GM19328 (cell line): ENCODE measurements at regions not wholly inside any gene's neighbourhood (a gene's known extent, or its start where the extent isn't known, plus 50 kb on each side); places are given as distances from the start of the nearest gene placed in this dataset.

ENCODE experiments used
- ATAC-seq: cut with Tn5 transposase; IDR thresholded peaks from one replicate; pipeline ENCODE4 v1.9.1; 2021; ENCODE audit warnings: mild to moderate bottlenecking, moderate library complexity; ENCODE audit not compliant: unreplicated experiment

- no peak for ATAC-seq
Observed at GRCh38 chr16:61596655-61597054, 439.6 kb downstream of the CDH8 start.

GRCh38 chr16:61595605-61596004 lies 440.6 kb downstream of the CDH8 start:
- ATAC-seq = no peak

- no peak for ATAC-seq
Observed at GRCh38 chr16:61590577-61590976, 445.7 kb downstream of the CDH8 start.

- ATAC-seq = no peak
Observed at GRCh38 chr16:61587526-61587925, 448.7 kb downstream of the CDH8 start.

GRCh38 chr16:61581417-61582046 lies 454.7 kb downstream of the CDH8 start:
- no peak for ATAC-seq

GRCh38 chr16:61580579-61580978 lies 455.7 kb downstream of the CDH8 start:
- ATAC-seq = no peak

GRCh38 chr16:61579195-61579594 lies 457.0 kb downstream of the CDH8 start:
- ATAC-seq = no peak

- no peak for ATAC-seq
Observed at GRCh38 chr16:61576476-61576875, 459.8 kb downstream of the CDH8 start.

- no peak for ATAC-seq
Observed at GRCh38 chr16:61575617-61576016, 460.6 kb downstream of the CDH8 start.

GRCh38 chr16:61569028-61569427 lies 467.2 kb downstream of the CDH8 start:
- no peak for ATAC-seq

- ATAC-seq = no peak
Observed at GRCh38 chr16:61564716-61565115, 471.5 kb downstream of the CDH8 start.

- ATAC-seq = no peak
Observed at GRCh38 chr16:61555718-61556441, 480.4 kb downstream of the CDH8 start.

GRCh38 chr16:61549327-61549726 lies 486.9 kb downstream of the CDH8 start:
- ATAC-seq = no peak

- ATAC-seq = no peak
Observed at GRCh38 chr16:61547626-61548025, 488.6 kb downstream of the CDH8 start.

- no peak for ATAC-seq
Observed at GRCh38 chr16:61544165-61544564, 492.1 kb downstream of the CDH8 start.

- no peak for ATAC-seq
Observed at GRCh38 chr16:61540216-61540615, 496.0 kb downstream of the CDH8 start.

- no peak for ATAC-seq
Observed at GRCh38 chr16:61530697-61531096, 505.5 kb downstream of the CDH8 start.

GRCh38 chr16:61500851-61501250 lies 535.4 kb downstream of the CDH8 start:
- ATAC-seq = no peak

GRCh38 chr16:61480250-61480649 lies 556.0 kb downstream of the CDH8 start:
- no peak for ATAC-seq

GRCh38 chr16:61471737-61472136 lies 564.5 kb downstream of the CDH8 start:
- ATAC-seq = no peak

- no peak for ATAC-seq
Observed at GRCh38 chr16:61471023-61471422, 565.2 kb downstream of the CDH8 start.

GRCh38 chr16:61465285-61465684 lies 571.0 kb downstream of the CDH8 start:
- no peak for ATAC-seq

- no peak for ATAC-seq
Observed at GRCh38 chr16:61460020-61460419, 576.2 kb downstream of the CDH8 start.
